Thyroid gland (tissue), 4 donors: ENCODE measurements at regions not wholly inside any gene's neighbourhood (a gene's known extent, or its start where the extent isn't known, plus 50 kb on each side); places are given as distances from the start of the nearest gene placed in this dataset.

Experiments
- DNase-seq, 2 donors: peaks; one replicate each; pipeline ENCODE4 v3.0.0-alpha.2; 2019
- H3K27ac ChIP-seq, 3 donors: fragments of 200-600 bp; sonication (generic); 1 replicate in 2 of 3; 2 replicates in 1 of 3; pipeline ENCODE4 v1.5.1; 2016 to 2019; ENCODE audit warnings: mild to moderate bottlenecking in 1 of 3, moderate library complexity in 1 of 3
- H3K27me3 ChIP-seq: fragments of 200-600 bp; sonication (generic); one replicate; pipeline ENCODE4 v1.5.1; 2019
- H3K36me3 ChIP-seq, 2 donors: fragments of 200-600 bp; sonication (generic); one replicate each; pipeline ENCODE4 v1.5.1; 2016 to 2019
- H3K4me1 ChIP-seq, 2 donors: fragments of 200-600 bp; sonication (generic); one replicate each; pipeline ENCODE4 v1.5.1; 2017 to 2019
- H3K4me3 ChIP-seq, 3 donors: fragments of 200-600 bp; sonication (generic); replicated peaks in 1 of 3; 1 replicate in 2 of 3; 2 replicates in 1 of 3; pipeline ENCODE4 v1.5.1; 2016; ENCODE audit warnings: mild to moderate bottlenecking in 1 of 3
- H3K9me3 ChIP-seq: fragments of 200-600 bp; sonication (generic); one replicate; pipeline ENCODE4 v1.5.1; 2017
- CTCF ChIP-seq, 6 experiments: fragments of 200-600 bp in 3 of 6; fragments of 450-650 bp in 3 of 6; sonication (generic) in 3 of 6; IDR thresholded peaks; one replicate each; pipeline ENCODE4 v1.5.1; 2016 to 2019; ENCODE audit warnings: antibody characterized with exemption in 6 of 6, mild to moderate bottlenecking in 2 of 6, inconsistent platforms in 1 of 6, moderate library complexity in 1 of 6
- POLR2A ChIP-seq, 2 donors: fragments of 450-650 bp; IDR thresholded peaks; one replicate each; pipeline ENCODE4 v1.6.1; 2017; ENCODE audit warnings: antibody characterized with exemption in 2 of 2, mild to moderate bottlenecking in 2 of 2, moderate library complexity in 1 of 2
- WGBS, 2 donors: methylation state at CpG; one replicate each; pipeline ENCODE4 v1.1.5; 2017; 5-methylcytosine and 5-hydroxymethylcytosine counted together
- intact Hi-C: fragments of 100-400 bp; cut with DNase I; formaldehyde crosslinking; loops from one replicate; pipeline ENCODE4 v1.15.1; 2023

GRCh38 chr12:16475521-16475920 lies 128.1 kb downstream of the MGST1 start:
- no peak for DNase-seq
- H3K4me3 ChIP-seq: no peak overlapping the region
- 80 to 83% methylated on average over 1 of the region's 1 CpG for WGBS, 2 donors
- TF ChIP-seq POLR2A (IDR thresholded peaks at IDR 0.05): no peak
- no peak for TF ChIP-seq CTCF (IDR thresholded peaks at IDR 0.05)
- peaks cover 10 to 16% of the 10 kb centered on the region in 2 donors for H3K4me1 ChIP-seq
- no peak overlapping the region for H3K27ac ChIP-seq
- H3K27me3 ChIP-seq: no peaks in the 10 kb centered on the region
- H3K9me3 ChIP-seq: no peaks in the 10 kb centered on the region
- no peaks in the 10 kb centered on the region for H3K36me3 ChIP-seq
- intact Hi-C loops: no loop called here

DNA sequence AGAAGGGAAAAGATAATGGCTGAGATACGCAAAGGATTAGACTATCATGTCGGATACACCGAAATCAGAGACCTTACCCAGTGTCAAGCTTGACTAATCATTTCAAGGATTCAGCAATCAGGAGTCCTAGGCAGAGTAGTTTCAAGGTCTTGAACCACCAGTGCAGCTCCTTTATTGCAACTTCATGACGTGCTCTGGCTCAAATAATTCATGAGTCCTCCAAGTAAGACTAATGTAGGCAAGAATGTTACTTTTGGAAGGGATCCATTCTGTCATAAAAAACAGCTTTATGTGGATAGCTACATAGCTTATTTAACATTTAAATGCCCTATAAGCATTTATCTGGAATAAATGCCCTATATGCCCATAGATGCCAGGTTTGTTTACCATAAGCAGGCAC lies 123.2 kb downstream of the LMO3 start:
- no peaks in the 10 kb centered on the region for H3K36me3 ChIP-seq
- peaks cover 7% of the 10 kb centered on the region for H3K9me3 ChIP-seq
- intact Hi-C loops: no loop called here
- H3K27me3 ChIP-seq: no peaks in the 10 kb centered on the region
- DNase-seq: no peak
- WGBS, 2 donors: 91% methylated on average over 4 of the region's 4 CpGs
- H3K27ac ChIP-seq: no peak overlapping the region
- TF ChIP-seq CTCF (IDR thresholded peaks at IDR 0.05): no peak
- no peak for TF ChIP-seq POLR2A (IDR thresholded peaks at IDR 0.05)
- H3K4me3 ChIP-seq: no peak overlapping the region
- no peaks in the 10 kb centered on the region for H3K4me1 ChIP-seq

GRCh38 chr12:16492240-16492639 lies 113.7 kb downstream of the LMO3 start:
- TF ChIP-seq POLR2A (IDR thresholded peaks at IDR 0.05): no peak
- TF ChIP-seq CTCF (IDR thresholded peaks at IDR 0.05): no peak
- intact Hi-C loops: no loop called here
- H3K27ac ChIP-seq: no peak overlapping the region
- no peaks in the 10 kb centered on the region for H3K27me3 ChIP-seq
- no peaks in the 10 kb centered on the region for H3K36me3 ChIP-seq
- WGBS, 2 donors: 91 to 92% methylated on average over 4 of the region's 4 CpGs
- DNase-seq: no peak
- peaks cover 0 to 9% of the 10 kb centered on the region in 2 donors for H3K4me1 ChIP-seq
- no peaks in the 10 kb centered on the region for H3K9me3 ChIP-seq
- H3K4me3 ChIP-seq: no peak overlapping the region

GRCh38 chr12:16492820-16493797 lies 112.9 kb downstream of the LMO3 start:
- no peak overlapping the region for H3K4me3 ChIP-seq
- 74 to 75% methylated on average over 4 of the region's 4 CpGs for WGBS, 2 donors
- no peaks in the 10 kb centered on the region for H3K36me3 ChIP-seq
- no peaks in the 10 kb centered on the region for H3K9me3 ChIP-seq
- DNase-seq: no peak
- TF ChIP-seq CTCF (IDR thresholded peaks at IDR 0.05): no peak
- H3K27me3 ChIP-seq: no peaks in the 10 kb centered on the region
- no peak overlapping the region for H3K27ac ChIP-seq
- peaks cover 0 to 9% of the 10 kb centered on the region in 2 donors for H3K4me1 ChIP-seq
- intact Hi-C loops: no loop called here

GRCh38 chr12:16495196-16495595 lies 110.8 kb downstream of the LMO3 start:
- H3K4me1 ChIP-seq: peaks cover 0 to 9% of the 10 kb centered on the region in 2 donors
- no peak for DNase-seq
- H3K27ac ChIP-seq: no peak overlapping the region
- 86 to 90% methylated on average over 1 of the region's 1 CpG for WGBS, 2 donors
- H3K9me3 ChIP-seq: no peaks in the 10 kb centered on the region
- intact Hi-C loops: no loop called here
- TF ChIP-seq POLR2A (IDR thresholded peaks at IDR 0.05) (no peak), CTCF (IDR thresholded peaks at IDR 0.05) (no peak)
- H3K36me3 ChIP-seq: no peaks in the 10 kb centered on the region
- H3K4me3 ChIP-seq: no peak overlapping the region
- H3K27me3 ChIP-seq: no peaks in the 10 kb centered on the region
